Bronchial epithelial cell (primary cell): ENCODE measurements at regions not wholly inside any gene's neighbourhood (a gene's known extent, or its start where the extent isn't known, plus 50 kb on each side); places are given as distances from the start of the nearest gene placed in this dataset.

Source experiments
- DNase-seq: peaks from one replicate; pipeline ENCODE4 v3.0.0-alpha.2; 2010; ENCODE audit warnings: low read depth
- FAIRE-seq: peaks from 2 replicates; lab custom pipeline; 2011; peaks lifted over from hg19 to GRCh38; lab: Jason Lieb, UNC
- H3K27me3 ChIP-seq: 2 replicates; pipeline ENCODE4 v1.5.1; 2011; ENCODE audit warnings: low read length; ENCODE audit not compliant: control insufficient read depth, insufficient read depth
- H3K36me3 ChIP-seq: 2 replicates; pipeline ENCODE4 v1.5.1; 2011; ENCODE audit warnings: low read length; ENCODE audit not compliant: control insufficient read depth, insufficient read depth
- H3K4me3 ChIP-seq: 2 replicates; pipeline ENCODE4 v1.5.1; 2011; ENCODE audit warnings: mild to moderate bottlenecking, low read depth, low read length, control low read depth
- CTCF ChIP-seq: IDR thresholded peaks from 2 replicates; pipeline ENCODE4 v1.5.1; 2011; ENCODE audit warnings: mild to moderate bottlenecking, moderate library complexity, low read length, control low read depth, inconsistent platforms; ENCODE audit not compliant: insufficient read depth, severe bottlenecking

- no peaks in the 10 kb centered on the region for H3K27me3 ChIP-seq
- no peak for DNase-seq
- no peaks in the 10 kb centered on the region for H3K36me3 ChIP-seq
- TF ChIP-seq CTCF = no peak
- H3K4me3 ChIP-seq = no peak overlapping the region
- FAIRE-seq = no peak
Measured at GRCh38 chr14:53386362-53386761, 233.2 kb upstream of the DDHD1 start.

- Histone ChIP-seq H3K36me3 (no peaks in the 10 kb centered on the region), H3K27me3 (no peaks in the 10 kb centered on the region), H3K4me3 (no peak overlapping the region)
- no peak for DNase-seq
- TF ChIP-seq CTCF = no peak
- no peak for FAIRE-seq
Measured at GRCh38 chr14:53384536-53384935, 231.4 kb upstream of the DDHD1 start.

GRCh38 chr14:53384073-53384472, 230.9 kb upstream of the DDHD1 start:
- FAIRE-seq (peak; percentile 23), DNase-seq (peak; percentile 89)
- Histone ChIP-seq H3K4me3 (no peak overlapping the region), H3K27me3 (no peaks in the 10 kb centered on the region), H3K36me3 (no peaks in the 10 kb centered on the region)
- TF ChIP-seq CTCF = no peak

- no peaks in the 10 kb centered on the region for H3K36me3 ChIP-seq
- TF ChIP-seq CTCF = no peak
Measured at GRCh38 chr14:53381895-53382294, 228.8 kb upstream of the DDHD1 start.

GRCh38 chr14:53380867-53381225, 227.7 kb upstream of the DDHD1 start:
- no peaks in the 10 kb centered on the region for H3K27me3 ChIP-seq
- H3K4me3 ChIP-seq = no peak overlapping the region
- DNase-seq (no peak), FAIRE-seq (no peak)
- no peak for TF ChIP-seq CTCF
- H3K36me3 ChIP-seq = no peaks in the 10 kb centered on the region

More at GRCh38 chr14:53381895-53382294, 228.8 kb upstream of the DDHD1 start:
- DNase-seq (no peak), FAIRE-seq (no peak)
- no peak overlapping the region for H3K4me3 ChIP-seq
- no peaks in the 10 kb centered on the region for H3K27me3 ChIP-seq

- TF ChIP-seq CTCF = no peak
- no peaks in the 10 kb centered on the region for H3K27me3 ChIP-seq
- DNase-seq = no peak
- FAIRE-seq = no peak
- H3K36me3 ChIP-seq = no peaks in the 10 kb centered on the region
- no peak overlapping the region for H3K4me3 ChIP-seq
Measured at GRCh38 chr14:53380052-53380866, 227.1 kb upstream of the DDHD1 start.
